Panc1 (cell line): ENCODE measurements at regions not wholly inside any gene's neighbourhood (a gene's known extent, or its start where the extent isn't known, plus 50 kb on each side); places are given as distances from the start of the nearest gene placed in this dataset.

Experiments
- POLR2AphosphoS5 ChIP-seq: IDR thresholded peaks from 2 replicates; pipeline ENCODE4 v1.6.1; 2012; ENCODE audit warnings: mild to moderate bottlenecking, low read depth, low read length, moderate library complexity
- SIN3A ChIP-seq: IDR thresholded peaks from 2 replicates; pipeline ENCODE4 v1.6.1; 2012; ENCODE audit warnings: low read depth, mild to moderate bottlenecking, low read length, moderate library complexity, borderline replicate concordance; ENCODE audit not compliant: insufficient read depth
- TCF7L2 ChIP-seq: IDR thresholded peaks from 2 replicates; pipeline ENCODE4 v1.6.1; 2011; ENCODE audit warnings: mild to moderate bottlenecking, low read depth, low read length, inconsistent platforms
- TF ChIP-seq, protein P1 (sequence below): fragments of 450-650 bp; IDR thresholded peaks from 2 replicates; pipeline ENCODE4 v1.5.1; 2017; ENCODE audit warnings: mild to moderate bottlenecking
- TF ChIP-seq, protein P2 (sequence below), 2 experiments: IDR thresholded peaks; 2 replicates each; pipeline ENCODE4 v1.6.1; 2011 to 2012; ENCODE audit warnings: low read depth in 2 of 2, control low read depth in 1 of 2, low read length in 1 of 2, mild to moderate bottlenecking in 1 of 2, moderate library complexity in 1 of 2; ENCODE audit not compliant: insufficient read depth in 1 of 2

DNA sequence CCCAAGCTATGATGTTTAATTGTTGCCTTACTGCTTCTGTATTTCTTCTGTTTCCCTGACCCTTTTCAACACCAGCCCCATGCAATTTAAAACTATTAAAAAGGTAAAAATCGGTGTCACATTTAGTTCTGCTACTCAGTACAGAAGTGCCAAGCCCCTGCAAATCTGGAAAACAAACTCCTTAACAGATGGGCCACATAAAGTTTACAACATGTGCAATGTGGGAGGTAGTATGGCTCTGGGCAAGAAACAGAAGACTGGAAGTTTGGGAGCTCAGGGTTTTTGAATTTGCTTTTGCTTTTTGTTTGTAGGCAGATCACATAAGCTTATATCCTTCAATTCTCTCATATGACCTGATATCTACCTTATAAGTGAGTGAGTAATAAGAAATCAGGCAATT, 404.0 kb upstream of the ATP2B1 start:
- TF ChIP-seq, protein P1, sequence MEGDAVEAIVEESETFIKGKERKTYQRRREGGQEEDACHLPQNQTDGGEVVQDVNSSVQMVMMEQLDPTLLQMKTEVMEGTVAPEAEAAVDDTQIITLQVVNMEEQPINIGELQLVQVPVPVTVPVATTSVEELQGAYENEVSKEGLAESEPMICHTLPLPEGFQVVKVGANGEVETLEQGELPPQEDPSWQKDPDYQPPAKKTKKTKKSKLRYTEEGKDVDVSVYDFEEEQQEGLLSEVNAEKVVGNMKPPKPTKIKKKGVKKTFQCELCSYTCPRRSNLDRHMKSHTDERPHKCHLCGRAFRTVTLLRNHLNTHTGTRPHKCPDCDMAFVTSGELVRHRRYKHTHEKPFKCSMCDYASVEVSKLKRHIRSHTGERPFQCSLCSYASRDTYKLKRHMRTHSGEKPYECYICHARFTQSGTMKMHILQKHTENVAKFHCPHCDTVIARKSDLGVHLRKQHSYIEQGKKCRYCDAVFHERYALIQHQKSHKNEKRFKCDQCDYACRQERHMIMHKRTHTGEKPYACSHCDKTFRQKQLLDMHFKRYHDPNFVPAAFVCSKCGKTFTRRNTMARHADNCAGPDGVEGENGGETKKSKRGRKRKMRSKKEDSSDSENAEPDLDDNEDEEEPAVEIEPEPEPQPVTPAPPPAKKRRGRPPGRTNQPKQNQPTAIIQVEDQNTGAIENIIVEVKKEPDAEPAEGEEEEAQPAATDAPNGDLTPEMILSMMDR = no peak
- TF ChIP-seq, protein P2, sequence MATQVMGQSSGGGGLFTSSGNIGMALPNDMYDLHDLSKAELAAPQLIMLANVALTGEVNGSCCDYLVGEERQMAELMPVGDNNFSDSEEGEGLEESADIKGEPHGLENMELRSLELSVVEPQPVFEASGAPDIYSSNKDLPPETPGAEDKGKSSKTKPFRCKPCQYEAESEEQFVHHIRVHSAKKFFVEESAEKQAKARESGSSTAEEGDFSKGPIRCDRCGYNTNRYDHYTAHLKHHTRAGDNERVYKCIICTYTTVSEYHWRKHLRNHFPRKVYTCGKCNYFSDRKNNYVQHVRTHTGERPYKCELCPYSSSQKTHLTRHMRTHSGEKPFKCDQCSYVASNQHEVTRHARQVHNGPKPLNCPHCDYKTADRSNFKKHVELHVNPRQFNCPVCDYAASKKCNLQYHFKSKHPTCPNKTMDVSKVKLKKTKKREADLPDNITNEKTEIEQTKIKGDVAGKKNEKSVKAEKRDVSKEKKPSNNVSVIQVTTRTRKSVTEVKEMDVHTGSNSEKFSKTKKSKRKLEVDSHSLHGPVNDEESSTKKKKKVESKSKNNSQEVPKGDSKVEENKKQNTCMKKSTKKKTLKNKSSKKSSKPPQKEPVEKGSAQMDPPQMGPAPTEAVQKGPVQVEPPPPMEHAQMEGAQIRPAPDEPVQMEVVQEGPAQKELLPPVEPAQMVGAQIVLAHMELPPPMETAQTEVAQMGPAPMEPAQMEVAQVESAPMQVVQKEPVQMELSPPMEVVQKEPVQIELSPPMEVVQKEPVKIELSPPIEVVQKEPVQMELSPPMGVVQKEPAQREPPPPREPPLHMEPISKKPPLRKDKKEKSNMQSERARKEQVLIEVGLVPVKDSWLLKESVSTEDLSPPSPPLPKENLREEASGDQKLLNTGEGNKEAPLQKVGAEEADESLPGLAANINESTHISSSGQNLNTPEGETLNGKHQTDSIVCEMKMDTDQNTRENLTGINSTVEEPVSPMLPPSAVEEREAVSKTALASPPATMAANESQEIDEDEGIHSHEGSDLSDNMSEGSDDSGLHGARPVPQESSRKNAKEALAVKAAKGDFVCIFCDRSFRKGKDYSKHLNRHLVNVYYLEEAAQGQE (IDR thresholded peaks at IDR 0.05; ENCODE audit: insufficient read depth in 1 of 2, low read depth in 2 of 2, low read length in 1 of 2) = no peak
- no peak for TF ChIP-seq POLR2AphosphoS5
- no peak for TF ChIP-seq TCF7L2
- no peak for TF ChIP-seq SIN3A
